CD4-positive, alpha-beta T cell (primary cell): ENCODE measurements at regions not wholly inside any gene's neighbourhood (a gene's known extent, or its start where the extent isn't known, plus 50 kb on each side); places are given as distances from the start of the nearest gene placed in this dataset.
"Not testable (repeated sequence)": the region's sequence is repeated elsewhere in the genome, so short reads cannot be mapped to it uniquely, and the experiment has no call there.

ENCODE experiments used
- ATAC-seq: fragments of 200-7000 bp; cut with Tn5 transposase; one replicate; pipeline ENCODE4 v1.10.0; 2022; ENCODE audit warnings: mild to moderate bottlenecking; ENCODE audit not compliant: poor library complexity
- CTCF ChIA-PET: fragments of 350-600 bp; sonication (Branson Sonifier 250); formaldehyde crosslinking; loops from one replicate; lab custom pipeline; 2021; ENCODE audit warnings: antibody characterized with exemption, inconsistent platforms; lab: Charles Lee
- POLR2A ChIA-PET: fragments of 350-600 bp; sonication (Branson Sonifier 250); formaldehyde crosslinking; loops from one replicate; lab custom pipeline; 2021; ENCODE audit warnings: antibody characterized with exemption, inconsistent platforms; lab: Charles Lee
- DNase-seq, 14 experiments: peaks; one replicate each; pipeline ENCODE4 v3.0.0-alpha.2; 2013 to 2020; ENCODE audit warnings: mixed read lengths in 2 of 14
- H3K27ac ChIP-seq, 2 donors: one replicate each; pipeline versions ENCODE4 v1.5.1 to v1.7.0; 2013; ENCODE audit warnings: low read length in 2 of 2, low read depth in 1 of 2, mild to moderate bottlenecking in 1 of 2
- H3K27me3 ChIP-seq, 2 experiments: 1 replicate in 1 of 2; 2 replicates in 1 of 2; pipeline versions ENCODE4 v1.6.1 to v1.7.0; 2013; ENCODE audit warnings: low read length in 2 of 2, control low read depth in 1 of 2, mild to moderate bottlenecking in 1 of 2, moderate library complexity in 1 of 2; ENCODE audit not compliant: insufficient read depth in 2 of 2, control insufficient read depth in 1 of 2
- H3K36me3 ChIP-seq: one replicate; pipeline ENCODE4 v1.6.1; 2013; ENCODE audit warnings: low read length, control low read depth; ENCODE audit not compliant: insufficient read depth
- H3K4me1 ChIP-seq: one replicate; pipeline ENCODE4 v1.6.1; 2013; ENCODE audit warnings: low read length, control low read depth; ENCODE audit not compliant: insufficient read depth
- H3K4me3 ChIP-seq: one replicate; pipeline ENCODE4 v1.5.1; 2013; ENCODE audit warnings: mild to moderate bottlenecking, low read length, moderate library complexity
- H3K9me3 ChIP-seq, 2 experiments: 1 replicate in 1 of 2; 2 replicates in 1 of 2; pipeline versions ENCODE4 v1.6.1 to v1.7.0; 2013; ENCODE audit warnings: low read length in 2 of 2, mild to moderate bottlenecking in 2 of 2, control low read depth in 1 of 2, moderate library complexity in 1 of 2; ENCODE audit not compliant: control insufficient read depth in 1 of 2, insufficient read depth in 1 of 2
- H3K27ac Mint-ChIP-seq: one replicate; pipeline ENCODE4 v1.8.0; 2020; ENCODE audit warnings: mixed read lengths
- H3K27me3 Mint-ChIP-seq: one replicate; pipeline ENCODE4 v1.8.0; 2021; ENCODE audit warnings: mixed read lengths
- H3K36me3 Mint-ChIP-seq: one replicate; pipeline ENCODE4 v1.8.0; 2021; ENCODE audit warnings: low read depth, mixed read lengths
- H3K4me1 Mint-ChIP-seq: one replicate; pipeline ENCODE4 v1.8.0; 2021; ENCODE audit warnings: low read depth, mixed read lengths
- H3K4me3 Mint-ChIP-seq: one replicate; pipeline ENCODE4 v1.8.0; 2020; ENCODE audit warnings: mild to moderate bottlenecking, mixed read lengths
- H3K9me3 Mint-ChIP-seq: one replicate; pipeline ENCODE4 v1.8.0; 2020; ENCODE audit warnings: mixed read lengths
- intact Hi-C, 2 experiments: fragments of 100-400 bp; cut with DNase I in 1 of 2; cut with micrococcal nuclease in 1 of 2; formaldehyde crosslinking; loops; one replicate each; pipeline versions ENCODE4 v1.15.1 to v1.9.0; 2023 to 2025; cut with DNase I, micrococcal nuclease

DNA sequence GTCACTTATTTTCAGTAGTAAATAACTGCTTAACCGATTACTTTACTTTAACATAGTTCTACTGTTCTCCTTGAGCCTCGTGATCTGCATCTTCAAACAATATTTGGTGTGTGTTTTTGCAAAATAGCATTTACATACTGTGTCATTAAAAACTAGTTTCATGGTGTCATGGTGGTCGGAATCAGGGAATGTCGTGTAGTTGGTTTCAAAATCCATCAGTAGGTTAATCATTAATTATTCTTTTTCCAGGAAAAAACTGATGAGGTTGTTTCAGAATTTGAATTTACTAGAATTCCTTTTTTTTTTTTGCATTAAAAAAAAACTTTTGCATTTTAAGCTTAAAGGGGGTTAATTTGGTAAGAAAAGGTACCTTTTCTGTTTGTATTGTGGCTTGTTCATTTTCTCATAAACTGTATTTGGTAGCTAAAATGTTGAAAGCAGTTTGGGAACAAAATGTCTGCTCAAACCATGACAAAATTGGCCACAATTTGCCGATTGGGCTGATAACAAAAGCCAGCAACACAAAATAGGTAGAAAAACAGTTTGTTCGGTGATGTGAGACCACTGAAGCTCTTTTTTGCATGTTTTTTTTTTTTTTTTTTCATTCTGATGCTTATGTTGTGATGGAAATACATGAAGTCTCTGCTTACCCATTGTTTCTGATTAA, 234.9 kb upstream of the PLGLB2 start:
- intact Hi-C loops, H3K27me3 Mint-ChIP-seq, H3K27ac ChIP-seq, H3K27me3 ChIP-seq, DNase-seq, H3K9me3 Mint-ChIP-seq, CTCF ChIA-PET, H3K36me3 ChIP-seq, POLR2A ChIA-PET, H3K9me3 ChIP-seq, H3K4me3 ChIP-seq, H3K4me3 Mint-ChIP-seq, H3K36me3 Mint-ChIP-seq: not testable (repeated sequence)
- ATAC-seq = peak; percentile 11
- peaks cover 16% of the 10 kb centered on the region for H3K4me1 Mint-ChIP-seq
- peaks cover 32% of the 10 kb centered on the region for H3K4me1 ChIP-seq
- peak overlapping the region; percentile 76 for H3K27ac Mint-ChIP-seq

GRCh38 chr2:87514034-87514433, 233.9 kb upstream of the PLGLB2 start:
- H3K9me3 Mint-ChIP-seq, intact Hi-C loops, H3K27me3 Mint-ChIP-seq, H3K27ac Mint-ChIP-seq, DNase-seq, H3K9me3 ChIP-seq, H3K4me3 Mint-ChIP-seq, H3K36me3 ChIP-seq, ATAC-seq, CTCF ChIA-PET, POLR2A ChIA-PET, H3K36me3 Mint-ChIP-seq, H3K27ac ChIP-seq, H3K27me3 ChIP-seq, H3K4me3 ChIP-seq: not testable (repeated sequence)
- peaks cover 19% of the 10 kb centered on the region for H3K4me1 Mint-ChIP-seq
- peaks cover 36% of the 10 kb centered on the region for H3K4me1 ChIP-seq

GRCh38 chr2:87514515-87514914, 233.4 kb upstream of the PLGLB2 start:
- H3K27me3 Mint-ChIP-seq, H3K36me3 Mint-ChIP-seq, POLR2A ChIA-PET, H3K27me3 ChIP-seq, H3K9me3 ChIP-seq, H3K4me3 Mint-ChIP-seq, DNase-seq, CTCF ChIA-PET, H3K4me3 ChIP-seq, intact Hi-C loops, ATAC-seq, H3K27ac Mint-ChIP-seq, H3K9me3 Mint-ChIP-seq, H3K27ac ChIP-seq, H3K36me3 ChIP-seq: not testable (repeated sequence)
- H3K4me1 Mint-ChIP-seq = peaks cover 19% of the 10 kb centered on the region
- H3K4me1 ChIP-seq = peaks cover 32% of the 10 kb centered on the region

- CTCF ChIA-PET, H3K27ac ChIP-seq, H3K9me3 ChIP-seq, H3K36me3 Mint-ChIP-seq, H3K4me3 ChIP-seq, H3K27me3 Mint-ChIP-seq, intact Hi-C loops, H3K9me3 Mint-ChIP-seq, H3K36me3 ChIP-seq, POLR2A ChIA-PET, H3K27me3 ChIP-seq: not testable (repeated sequence)
- ATAC-seq (peak; percentile 52), DNase-seq (peak in 6 of 14 experiments; percentile 25 to 72 (median 35))
- peak overlapping the region; percentile 90 for H3K27ac Mint-ChIP-seq
- peak overlapping the region; percentile 66 for H3K4me3 Mint-ChIP-seq
- peaks cover 33% of the 10 kb centered on the region for H3K4me1 ChIP-seq
- peaks cover 19% of the 10 kb centered on the region for H3K4me1 Mint-ChIP-seq
Measured at GRCh38 chr2:87515226-87515625, 232.7 kb upstream of the PLGLB2 start.

DNA sequence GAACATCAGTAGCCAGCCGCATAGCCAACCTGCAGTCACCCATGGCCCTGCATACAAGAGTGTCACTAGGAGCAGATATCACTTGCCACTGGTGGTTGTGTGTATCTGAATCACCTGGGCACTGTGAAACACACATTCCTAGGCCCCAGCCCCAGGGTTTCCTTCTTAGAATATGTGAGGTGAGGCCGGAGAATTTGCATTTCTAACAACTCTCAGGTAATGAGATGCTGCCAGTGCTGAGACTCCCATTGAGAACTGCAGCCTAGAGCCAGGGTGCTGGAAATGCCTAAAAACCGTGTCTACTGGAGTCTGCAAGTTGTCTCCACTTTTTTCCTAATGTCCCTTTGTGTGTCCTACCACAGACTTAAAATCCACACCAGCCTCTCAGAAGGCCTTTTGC, 232.0 kb upstream of the PLGLB2 start:
- H3K27me3 Mint-ChIP-seq, H3K4me3 ChIP-seq, H3K27ac ChIP-seq, H3K9me3 Mint-ChIP-seq, H3K27me3 ChIP-seq, H3K27ac Mint-ChIP-seq, H3K4me3 Mint-ChIP-seq, CTCF ChIA-PET, H3K9me3 ChIP-seq, ATAC-seq, POLR2A ChIA-PET, DNase-seq, H3K36me3 ChIP-seq, intact Hi-C loops, H3K36me3 Mint-ChIP-seq: not testable (repeated sequence)
- H3K4me1 Mint-ChIP-seq = peaks cover 19% of the 10 kb centered on the region
- peaks cover 37% of the 10 kb centered on the region for H3K4me1 ChIP-seq

DNA sequence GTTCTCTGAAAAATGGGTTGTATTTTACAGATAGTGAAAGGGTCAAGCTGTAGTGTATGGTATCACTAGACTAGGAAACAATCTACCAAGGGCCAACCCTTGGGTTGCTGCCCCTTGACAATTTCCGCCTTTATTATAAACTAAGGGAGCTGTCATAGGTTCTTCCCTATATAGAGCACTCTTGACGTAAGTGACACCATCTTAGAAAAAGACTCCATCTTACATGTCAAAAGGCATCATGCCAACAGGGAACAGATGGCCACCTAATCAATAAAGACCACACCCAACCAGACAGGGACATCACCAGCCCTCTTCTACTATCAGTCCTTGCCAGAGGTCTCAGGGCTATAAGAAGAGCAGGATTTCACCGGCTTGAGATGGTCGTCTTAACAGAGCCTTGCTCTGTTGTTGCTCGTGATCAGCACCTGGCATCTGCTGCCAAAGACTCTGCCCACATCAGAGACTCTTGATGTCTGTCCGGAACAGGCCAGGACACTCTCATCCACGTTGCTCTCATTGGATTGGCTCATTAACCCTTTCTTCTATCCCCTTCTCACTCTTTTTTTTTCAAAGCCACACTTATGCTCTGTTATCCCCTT, 231.4 kb upstream of the PLGLB2 start:
- CTCF ChIA-PET, DNase-seq: not testable (repeated sequence)
- H3K27ac Mint-ChIP-seq = peak overlapping the region; percentile 55

GRCh38 chr2:87517438-87517837, 230.4 kb upstream of the PLGLB2 start:
- intact Hi-C loops, H3K4me3 ChIP-seq, H3K9me3 Mint-ChIP-seq, POLR2A ChIA-PET, H3K9me3 ChIP-seq, DNase-seq, H3K4me3 Mint-ChIP-seq, H3K36me3 Mint-ChIP-seq, CTCF ChIA-PET, H3K27me3 Mint-ChIP-seq, ATAC-seq, H3K27ac ChIP-seq, H3K36me3 ChIP-seq, H3K27me3 ChIP-seq: not testable (repeated sequence)
- H3K4me1 ChIP-seq = peaks cover 48% of the 10 kb centered on the region
- peak overlapping the region; percentile 61 for H3K27ac Mint-ChIP-seq
- peaks cover 31% of the 10 kb centered on the region for H3K4me1 Mint-ChIP-seq

More for the DNA sequence above, 231.4 kb upstream of the PLGLB2 start:
- H3K27me3 ChIP-seq, H3K9me3 Mint-ChIP-seq, H3K9me3 ChIP-seq, H3K36me3 Mint-ChIP-seq, intact Hi-C loops, H3K4me3 Mint-ChIP-seq, H3K36me3 ChIP-seq, POLR2A ChIA-PET, ATAC-seq, H3K4me3 ChIP-seq, H3K27me3 Mint-ChIP-seq: not testable (repeated sequence)
- peak overlapping the region in 1 of 2 donors; percentile 5 for H3K27ac ChIP-seq
- peaks cover 25% of the 10 kb centered on the region for H3K4me1 Mint-ChIP-seq
- H3K4me1 ChIP-seq = peaks cover 42% of the 10 kb centered on the region
